NB4 (cell line): ENCODE measurements at regions not wholly inside any gene's neighbourhood (a gene's known extent, or its start where the extent isn't known, plus 50 kb on each side); places are given as distances from the start of the nearest gene placed in this dataset.

Source experiments
- DNase-seq: peaks from one replicate; pipeline ENCODE4 v3.0.0; 2010; ENCODE audit warnings: low read depth
- H3K4me3 ChIP-seq: one replicate; pipeline ENCODE4 v1.5.1; 2011; ENCODE audit warnings: mild to moderate bottlenecking, low read depth, low read length, moderate library complexity
- CTCF ChIP-seq: IDR thresholded peaks from one replicate; pipeline ENCODE4 v1.5.1; 2012; ENCODE audit warnings: low read depth, low read length
- MAX ChIP-seq: IDR thresholded peaks from 2 replicates; pipeline ENCODE4 v1.6.1; 2011; ENCODE audit warnings: low read depth, low read length
- MYC ChIP-seq: IDR thresholded peaks from 2 replicates; pipeline ENCODE4 v1.6.1; 2011; ENCODE audit warnings: low read depth, low read length
- POLR2A ChIP-seq: IDR thresholded peaks from 2 replicates; pipeline ENCODE4 v1.6.1; 2011; ENCODE audit warnings: mild to moderate bottlenecking; ENCODE audit not compliant: insufficient read length; ENCODE audit errors: extremely low read depth

- DNase-seq: no peak
- TF ChIP-seq MYC (no peak), CTCF (no peak), MAX (no peak), POLR2A (no peak)
- no peak overlapping the region for H3K4me3 ChIP-seq
These were observed 56.3 kb upstream of the SPEF2 start for GRCh38 chr5:35561396-35561795.

DNA sequence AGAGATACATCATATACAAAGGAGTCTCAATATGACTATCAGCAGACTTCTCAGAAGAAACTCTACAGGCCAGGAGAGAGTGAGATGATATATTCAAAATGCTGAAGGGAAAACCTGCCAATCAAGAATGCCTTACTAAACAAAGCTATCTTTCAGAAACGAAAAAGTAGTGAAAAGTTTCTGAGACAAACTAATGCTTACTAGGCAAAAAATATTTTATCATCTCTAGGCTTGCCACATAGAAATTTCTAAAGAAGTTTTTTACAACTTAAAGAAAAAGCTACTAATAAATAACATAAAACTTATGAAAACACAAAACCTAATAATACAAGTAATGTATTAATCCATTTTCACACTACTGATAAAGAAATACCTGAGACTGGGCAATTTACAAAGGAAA, 59.9 kb upstream of the SPEF2 start:
- no peak for DNase-seq
- TF ChIP-seq CTCF: no peak
- no peak for TF ChIP-seq MYC
- TF ChIP-seq POLR2A: no peak
- no peak for TF ChIP-seq MAX
- H3K4me3 ChIP-seq: no peak overlapping the region

DNA sequence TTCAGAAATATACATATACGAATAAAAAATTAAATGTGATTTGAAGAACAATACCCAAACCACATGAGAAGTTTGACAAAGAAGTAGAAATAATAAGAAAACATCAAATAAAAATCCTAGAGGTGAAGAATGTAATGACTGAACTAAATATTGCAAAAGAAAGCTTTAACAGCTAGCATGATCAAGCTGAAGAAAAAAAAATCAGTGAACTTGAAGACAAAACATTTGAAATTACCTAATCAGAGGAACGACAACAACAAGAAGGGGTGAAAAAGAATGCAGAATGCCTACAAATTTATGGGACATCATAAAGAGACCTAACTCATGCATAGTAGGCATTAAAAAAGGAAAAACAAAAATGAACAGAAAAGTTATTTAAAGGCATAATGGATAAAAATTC, 60.5 kb upstream of the SPEF2 start:
- no peak for DNase-seq
- H3K4me3 ChIP-seq: no peak overlapping the region
- TF ChIP-seq POLR2A (no peak), CTCF (no peak), MYC (no peak), MAX (no peak)

DNA sequence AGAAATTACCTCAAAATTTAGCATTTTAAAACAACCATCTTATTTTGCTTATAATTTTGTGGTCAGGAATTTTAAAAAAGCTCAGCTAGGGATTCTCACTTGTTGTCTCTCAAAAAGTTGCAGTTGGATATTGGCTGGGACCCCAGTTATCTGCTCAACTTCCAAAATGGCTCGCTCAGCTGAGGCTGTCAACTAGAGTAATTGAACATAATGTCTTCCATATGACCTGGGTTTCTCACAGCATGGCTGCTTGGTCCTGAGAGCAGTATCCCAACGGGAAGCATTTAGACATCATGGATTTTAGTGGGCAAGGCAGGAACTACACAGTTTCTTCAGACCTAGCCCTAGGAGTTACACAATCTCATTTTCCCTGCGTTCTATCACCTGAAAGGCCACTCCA, 63.6 kb upstream of the SPEF2 start:
- no peak overlapping the region for H3K4me3 ChIP-seq
- TF ChIP-seq MAX: no peak
- DNase-seq: no peak

DNA sequence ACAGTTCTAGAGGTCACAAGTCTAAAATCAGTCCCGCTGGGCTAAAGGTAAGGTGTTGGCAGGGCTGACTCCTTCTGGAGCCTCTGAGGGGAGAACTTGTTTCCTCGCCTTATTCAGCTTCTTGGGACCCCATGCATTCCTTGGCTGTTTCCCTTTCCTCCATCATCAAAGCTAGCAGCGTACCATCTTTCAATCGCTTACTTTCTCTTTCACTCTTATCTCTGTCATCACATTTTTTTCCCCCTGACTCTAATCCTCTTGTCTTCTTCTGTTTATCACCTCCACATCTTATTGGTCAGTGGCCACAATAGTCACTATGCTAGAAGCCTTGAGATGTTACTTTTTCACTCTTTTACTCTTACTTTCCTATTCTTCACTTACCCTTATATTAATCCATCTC, 72.5 kb upstream of the SPEF2 start:
- no peak for TF ChIP-seq CTCF
- TF ChIP-seq MAX: no peak
- no peak for TF ChIP-seq MYC
- no peak overlapping the region for H3K4me3 ChIP-seq
- no peak for DNase-seq

DNA sequence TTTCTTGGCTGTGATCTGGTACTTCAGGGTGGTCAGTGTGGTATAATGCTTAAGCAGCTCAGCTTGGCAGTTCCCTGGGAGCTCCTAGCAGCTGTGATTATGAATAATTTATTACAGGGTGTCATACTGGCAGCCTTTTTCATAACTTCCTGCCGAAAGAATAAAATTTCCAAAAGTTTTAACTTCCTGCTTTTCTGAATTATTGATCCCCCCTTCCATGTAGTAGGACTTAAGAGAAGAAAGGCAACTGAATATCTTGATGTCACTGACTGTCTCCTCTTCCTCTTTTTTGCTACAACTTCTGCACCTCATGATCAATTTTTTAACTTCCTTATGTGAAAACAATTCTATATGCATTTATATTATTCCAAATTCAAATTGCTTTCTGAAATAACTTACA, 74.3 kb upstream of the SPEF2 start:
- TF ChIP-seq MYC: no peak
- TF ChIP-seq CTCF: no peak
- TF ChIP-seq MAX: no peak
- no peak for TF ChIP-seq POLR2A
- DNase-seq: peak; percentile 4
- no peak overlapping the region for H3K4me3 ChIP-seq
